ENCODE measurements at regions not wholly inside any gene's neighbourhood (a gene's known extent, or its start where the extent isn't known, plus 50 kb on each side); places are given as distances from the start of the nearest gene placed in this dataset.

GRCh38 chr20:11711214-11711613 is 206.5 kb upstream of the BTBD3 start:
- TF ChIP-seq POLR2A (IDR thresholded peaks at IDR 0.05; ENCODE audit: borderline replicate concordance, extremely low read depth, insufficient read depth, insufficient read length), result no peak
- no peak for TF ChIP-seq CEBPB (IDR thresholded peaks at IDR 0.05; ENCODE audit: low read depth)
- TF ChIP-seq CTCF (IDR thresholded peaks at IDR 0.05 in 2 of 3, conservative IDR thresholded peaks at IDR 0.05 in 1 of 3; ENCODE audit: borderline replicate concordance in 1 of 3, insufficient read depth in 1 of 3, low read depth in 2 of 3, low read length in 2 of 3), result no peak
- no peak for TF ChIP-seq MAX (IDR thresholded peaks at IDR 0.05)
- TF ChIP-seq POLR2AphosphoS5 (IDR thresholded peaks at IDR 0.05; ENCODE audit: low read depth, low read length), result no peak
- TF ChIP-seq EZH2phosphoT487 (IDR thresholded peaks at IDR 0.05; ENCODE audit: borderline replicate concordance), result no peak
- no peak for TF ChIP-seq SIN3A (IDR thresholded peaks at IDR 0.05; ENCODE audit: low read depth)
- TF ChIP-seq YY1 (IDR thresholded peaks at IDR 0.05; ENCODE audit: extremely low read depth, insufficient replicate concordance, low read depth, low read length), result no peak
- no peak for TF ChIP-seq REST (IDR thresholded peaks at IDR 0.05; ENCODE audit: low read depth)
- TF ChIP-seq ATF3 (IDR thresholded peaks at IDR 0.05), result no peak
